ENCODE measurements at regions not wholly inside any gene's neighbourhood (a gene's known extent, or its start where the extent isn't known, plus 50 kb on each side); places are given as distances from the start of the nearest gene placed in this dataset.

DNA sequence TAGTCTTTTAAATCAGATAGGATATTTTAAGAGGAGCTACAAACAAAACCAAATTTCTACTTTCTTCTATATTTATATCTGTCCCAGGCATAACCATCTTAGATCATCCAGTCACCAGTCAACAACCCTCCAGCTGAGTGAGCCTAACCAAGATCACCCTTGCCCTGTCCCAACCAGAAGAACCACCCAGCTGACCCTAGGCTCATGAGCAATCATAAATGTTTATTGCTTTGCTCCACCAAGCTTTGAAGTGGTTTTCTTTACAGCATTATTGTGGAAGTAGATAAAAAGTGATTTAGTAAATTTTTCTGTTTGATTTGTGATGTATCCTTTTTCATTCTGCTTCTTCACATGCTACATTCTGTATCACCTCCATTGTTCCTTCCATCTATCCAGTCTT, 167.2 kb upstream of the PIEZO2 start:
- no peak for TF ChIP-seq POLR2A (IDR thresholded peaks at IDR 0.05)
- no peak for TF ChIP-seq CTCF (IDR thresholded peaks at IDR 0.05)

Measured in ovary (tissue), 3 donors.